H9 (cell line): ENCODE measurements at regions not wholly inside any gene's neighbourhood (a gene's known extent, or its start where the extent isn't known, plus 50 kb on each side); places are given as distances from the start of the nearest gene placed in this dataset.

Source experiments
- DNase-seq: peaks from one replicate; pipeline ENCODE4 v3.0.0-alpha.2; 2017
- H2AFZ ChIP-seq: one replicate; pipeline ENCODE4 v1.6.1; 2013; ENCODE audit warnings: mild to moderate bottlenecking, low read length, control low read depth, moderate library complexity
- H2AK5ac ChIP-seq: 2 replicates; pipeline ENCODE4 v1.6.1; 2013; ENCODE audit warnings: low read length, control low read depth, mixed read lengths; ENCODE audit not compliant: insufficient read length
- H2BK120ac ChIP-seq: one replicate; pipeline ENCODE4 v1.6.1; 2013; ENCODE audit warnings: low read depth, mild to moderate bottlenecking, low read length, control low read depth, inconsistent platforms; ENCODE audit not compliant: poor library complexity, severe bottlenecking
- H2BK12ac ChIP-seq: 2 replicates; pipeline ENCODE4 v1.6.1; 2013; ENCODE audit warnings: low read length, control low read depth, mixed read lengths, low read depth; ENCODE audit not compliant: insufficient read length
- H2BK15ac ChIP-seq: 2 replicates; pipeline ENCODE4 v1.6.1; 2013; ENCODE audit warnings: low read depth, low read length, control low read depth
- H2BK20ac ChIP-seq: one replicate; pipeline ENCODE4 v1.6.1; 2013; ENCODE audit warnings: low read depth, mild to moderate bottlenecking, low read length, control low read depth, inconsistent platforms; ENCODE audit not compliant: poor library complexity, severe bottlenecking
- H2BK5ac ChIP-seq: 2 replicates; pipeline ENCODE4 v1.6.1; 2013; ENCODE audit warnings: low read length, control low read depth, mixed read lengths; ENCODE audit not compliant: insufficient read length
- H3K14ac ChIP-seq: 2 replicates; pipeline ENCODE4 v1.6.1; 2013; ENCODE audit warnings: low read length, control low read depth; ENCODE audit not compliant: insufficient read depth
- H3K18ac ChIP-seq: 2 replicates; pipeline ENCODE4 v1.6.1; 2013; ENCODE audit warnings: low read depth, mild to moderate bottlenecking, mixed read lengths, low read length, control low read depth; ENCODE audit not compliant: insufficient read length
- H3K23ac ChIP-seq: 2 replicates; pipeline ENCODE4 v1.6.1; 2013; ENCODE audit warnings: low read length, control low read depth, mixed read lengths, low read depth; ENCODE audit not compliant: insufficient read length
- H3K23me2 ChIP-seq: 2 replicates; pipeline ENCODE4 v1.6.1; 2013; ENCODE audit warnings: low read depth, mild to moderate bottlenecking, mixed read lengths, low read length, control low read depth; ENCODE audit not compliant: insufficient read length, poor library complexity, severe bottlenecking
- H3K27ac ChIP-seq: 2 replicates; pipeline ENCODE4 v1.5.1; 2013; ENCODE audit warnings: low read length, control low read depth, mixed read lengths, low read depth; ENCODE audit not compliant: insufficient read length
- H3K27me3 ChIP-seq: 2 replicates; pipeline ENCODE4 v1.6.1; 2013; ENCODE audit warnings: low read length, control low read depth, inconsistent platforms; ENCODE audit not compliant: insufficient read depth
- H3K4ac ChIP-seq: 2 replicates; pipeline ENCODE4 v1.6.1; 2013; ENCODE audit warnings: low read depth, mild to moderate bottlenecking, control low read depth, inconsistent platforms, low read length, moderate library complexity
- H3K4me1 ChIP-seq: 2 replicates; pipeline ENCODE4 v1.6.1; 2013; ENCODE audit warnings: low read length, control low read depth, inconsistent platforms; ENCODE audit not compliant: insufficient read depth
- H3K4me2 ChIP-seq: 2 replicates; pipeline ENCODE4 v1.6.1; 2013; ENCODE audit warnings: low read length, control low read depth, mixed read lengths; ENCODE audit not compliant: insufficient read length, insufficient read depth
- H3K56ac ChIP-seq: 2 replicates; pipeline ENCODE4 v1.6.1; 2013; ENCODE audit warnings: low read depth, mild to moderate bottlenecking, mixed read lengths, low read length, control low read depth; ENCODE audit not compliant: insufficient read length
- H3K79me1 ChIP-seq: 2 replicates; pipeline ENCODE4 v1.6.1; 2013; ENCODE audit warnings: low read depth, mild to moderate bottlenecking, moderate library complexity, low read length, control low read depth, inconsistent platforms; ENCODE audit not compliant: insufficient read depth, poor library complexity, severe bottlenecking
- H3K79me2 ChIP-seq: 2 replicates; pipeline ENCODE4 v1.6.1; 2013; ENCODE audit warnings: low read length, control low read depth, inconsistent platforms; ENCODE audit not compliant: insufficient read depth
- H3K9ac ChIP-seq: 2 replicates; pipeline ENCODE4 v1.6.1; 2013; ENCODE audit warnings: low read length, control low read depth, mixed read lengths; ENCODE audit not compliant: insufficient read length; ENCODE audit errors: extremely low read depth
- H3K9me3 ChIP-seq: one replicate; pipeline ENCODE4 v1.6.1; 2013; ENCODE audit warnings: low read depth, low read length, inconsistent platforms; ENCODE audit not compliant: control insufficient read depth
- H3T11ph ChIP-seq: one replicate; pipeline ENCODE4 v1.6.1; 2013; ENCODE audit warnings: mild to moderate bottlenecking, low read length, control low read depth, inconsistent platforms
- H4K20me1 ChIP-seq: one replicate; pipeline ENCODE4 v1.6.1; 2013; ENCODE audit not compliant: control insufficient read depth, insufficient read length, insufficient read depth
- H4K5ac ChIP-seq: 2 replicates; pipeline ENCODE4 v1.6.1; 2013; ENCODE audit warnings: low read depth, mild to moderate bottlenecking, mixed read lengths, low read length, control low read depth; ENCODE audit not compliant: insufficient read length
- H4K8ac ChIP-seq: replicated peaks from 2 replicates; pipeline ENCODE4 v1.6.1; 2013; ENCODE audit warnings: low read length, control low read depth, mixed read lengths, low read depth; ENCODE audit not compliant: insufficient read length
- H4K91ac ChIP-seq: 2 replicates; pipeline ENCODE4 v1.6.1; 2013; ENCODE audit warnings: low read depth, mild to moderate bottlenecking, moderate library complexity, mixed read lengths, low read length, control low read depth; ENCODE audit not compliant: insufficient read length
- H3K27ac Mint-ChIP-seq, 3 experiments: 2 replicates in 2 of 3; 3 replicates in 1 of 3; pipeline ENCODE4 v1.8.0; 2020 to 2021; ENCODE audit warnings: mixed read lengths in 3 of 3, mild to moderate bottlenecking in 1 of 3, moderate library complexity in 1 of 3
- H3K27me3 Mint-ChIP-seq: 2 replicates; pipeline ENCODE4 v1.8.0; 2021; ENCODE audit warnings: low read depth, mild to moderate bottlenecking, moderate library complexity, mixed read lengths
- H3K36me3 Mint-ChIP-seq, 3 experiments: 2 replicates in 2 of 3; 3 replicates in 1 of 3; pipeline ENCODE4 v1.8.0; 2020 to 2021; ENCODE audit warnings: low read depth in 3 of 3, mixed read lengths in 3 of 3; ENCODE audit not compliant: insufficient read depth in 1 of 3
- H3K4me1 Mint-ChIP-seq, 2 experiments: 2 replicates each; pipeline ENCODE4 v1.8.0; 2020; ENCODE audit warnings: mixed read lengths in 2 of 2
- H3K4me3 Mint-ChIP-seq, 2 experiments: 2 replicates in 1 of 2; 3 replicates in 1 of 2; pipeline ENCODE4 v1.8.0; 2020 to 2021; ENCODE audit warnings: mild to moderate bottlenecking in 2 of 2, mixed read lengths in 2 of 2, moderate library complexity in 1 of 2
- H3K9me3 Mint-ChIP-seq, 2 experiments: 2 replicates in 1 of 2; 3 replicates in 1 of 2; pipeline ENCODE4 v1.8.0; 2020; ENCODE audit warnings: mild to moderate bottlenecking in 2 of 2, mixed read lengths in 2 of 2, moderate library complexity in 1 of 2
- CTCF ChIP-seq: fragments of 200-600 bp; sonication (generic); conservative IDR thresholded peaks from 3 replicates; pipeline ENCODE4 v1.8.0; 2021; ENCODE audit warnings: antibody characterized with exemption, mild to moderate bottlenecking
- WGBS: extraction: QIAGEN DNeasy Blood & Tissue Kit; methylation state at CpG from one replicate; pipeline ENCODE4 v1.1.7; 2013; ENCODE audit warnings: missing lambda C conversion rate, low lambda C conversion rate, mixed read lengths; ENCODE audit not compliant: insufficient read length; ENCODE audit errors: extremely low coverage; 5-methylcytosine and 5-hydroxymethylcytosine counted together

GRCh38 chr16:89031715-89032659 is 55.0 kb upstream of the CBFA2T3 start:
- TF ChIP-seq CTCF: no peak
- Mint-ChIP-seq H3K4me3 (no peak overlapping the region), H3K4me1 (peaks cover 7 to 18% of the 10 kb centered on the region in 2 experiments), H3K36me3 (no peaks in the 10 kb centered on the region), H3K27ac (no peak overlapping the region), H3K9me3 (peaks cover 9 to 10% of the 10 kb centered on the region in 2 experiments; a peak in 3 of 5 replicates), H3K27me3 (peaks cover 23% of the 10 kb centered on the region)
- H3K79me1 ChIP-seq: no peaks in the 10 kb centered on the region
- WGBS: no CpG with 5 or more reads among the region's 24 CpGs
- no peak overlapping the region for H2BK5ac ChIP-seq
- H4K91ac ChIP-seq: no peak overlapping the region
- H3K23ac ChIP-seq: no peak overlapping the region
- H3K23me2 ChIP-seq: peaks cover 6% of the 10 kb centered on the region
- H2BK12ac ChIP-seq: no peak overlapping the region
- no peaks in the 10 kb centered on the region for H3K9me3 ChIP-seq
- no peak overlapping the region for H2AFZ ChIP-seq
- no peak overlapping the region for H3K4me2 ChIP-seq
- H3K56ac ChIP-seq: no peak overlapping the region
- H2BK120ac ChIP-seq: no peak overlapping the region
- H3T11ph ChIP-seq: no peak overlapping the region
- H4K5ac ChIP-seq: no peak overlapping the region
- no peak overlapping the region for H3K14ac ChIP-seq
- no peak overlapping the region for H2AK5ac ChIP-seq
- H4K8ac ChIP-seq: no peak overlapping the region
- no peak overlapping the region for H3K27ac ChIP-seq
- H3K27me3 ChIP-seq: no peaks in the 10 kb centered on the region
- no peak overlapping the region for H3K4ac ChIP-seq
- no peaks in the 10 kb centered on the region for H3K79me2 ChIP-seq
- H3K4me1 ChIP-seq: no peaks in the 10 kb centered on the region; the same call in 1 of the 2 replicates
- H3K18ac ChIP-seq: no peak overlapping the region
- no peak for DNase-seq
- H4K20me1 ChIP-seq: no peaks in the 10 kb centered on the region
- no peak overlapping the region for H2BK20ac ChIP-seq
- H2BK15ac ChIP-seq: no peak overlapping the region
- no peak overlapping the region for H3K9ac ChIP-seq
